PC-3 (cell line): ENCODE measurements at regions not wholly inside any gene's neighbourhood (a gene's known extent, or its start where the extent isn't known, plus 50 kb on each side); places are given as distances from the start of the nearest gene placed in this dataset.

Source experiments
- ATAC-seq: fragments of 200-7000 bp; cut with Tn5 transposase; 2 replicates; pipeline ENCODE4 v1.9.1; 2020; ENCODE audit warnings: mild to moderate bottlenecking, moderate library complexity
- BruUV-seq: library from RNA; stranded (reverse); fragments of 400-500 nt; replicated peaks from 2 replicates; lab custom pipeline; 2021; lab: Mats Ljungman, UMichigan
- CTCF ChIA-PET: fragments of 300-600 bp; sonication (Branson Sonifier 250); formaldehyde crosslinking; loops from one replicate; lab custom pipeline; 2022; ENCODE audit warnings: antibody characterized with exemption; lab: Charles Lee
- POLR2A ChIA-PET: fragments of 300-600 bp; sonication (Branson Sonifier 250); formaldehyde crosslinking; loops from one replicate; lab custom pipeline; 2022; ENCODE audit warnings: antibody characterized with exemption; ENCODE audit not compliant: unreplicated experiment; lab: Charles Lee
- DNase-seq: peaks from one replicate; pipeline ENCODE4 v3.0.0-alpha.2; 2015
- H2AFZ ChIP-seq: fragments of 300-600 bp; sonication (generic); 2 replicates; pipeline ENCODE4 v1.6.0; 2016; ENCODE audit warnings: antibody characterized with exemption, low read length
- H3F3A ChIP-seq: fragments of 300-600 bp; sonication (generic); one replicate; pipeline ENCODE4 v1.6.0; 2017; ENCODE audit warnings: antibody characterized with exemption, low read length, control low read depth, mild to moderate bottlenecking; ENCODE audit not compliant: unreplicated experiment
- H3K27ac ChIP-seq: fragments of 300-600 bp; sonication (generic); 2 replicates; pipeline ENCODE4 v1.5.1; 2016; ENCODE audit warnings: mild to moderate bottlenecking, low read length
- H3K27me3 ChIP-seq: fragments of 300-600 bp; sonication (generic); 2 replicates; pipeline ENCODE4 v1.6.1; 2016; ENCODE audit warnings: low read length, mixed read lengths
- H3K36me3 ChIP-seq: fragments of 300-600 bp; sonication (generic); 2 replicates; pipeline ENCODE4 v1.6.1; 2016; ENCODE audit warnings: low read depth, mixed run types, low read length, mixed read lengths
- H3K4me1 ChIP-seq: fragments of 300-600 bp; sonication (generic); 2 replicates; pipeline ENCODE4 v1.5.1; 2016; ENCODE audit warnings: low read length; ENCODE audit not compliant: insufficient read depth
- H3K4me2 ChIP-seq: fragments of 300-600 bp; sonication (generic); 2 replicates; pipeline ENCODE4 v1.6.0; 2016; ENCODE audit warnings: low read length
- H3K4me3 ChIP-seq: fragments of 300-600 bp; sonication (generic); 2 replicates; pipeline ENCODE4 v1.5.1; 2016; ENCODE audit warnings: mild to moderate bottlenecking, low read length, mixed read lengths
- H3K79me2 ChIP-seq: fragments of 300-600 bp; sonication (generic); 2 replicates; pipeline ENCODE4 v1.6.1; 2017; ENCODE audit warnings: low read length, mixed read lengths
- H3K9ac ChIP-seq: fragments of 300-600 bp; sonication (generic); 2 replicates; pipeline ENCODE4 v1.6.0; 2016; ENCODE audit warnings: mild to moderate bottlenecking, low read length
- H3K9me2 ChIP-seq: fragments of 300-600 bp; sonication (generic); replicated peaks from 2 replicates; pipeline ENCODE4 v1.6.1; 2016; ENCODE audit warnings: mixed run types, low read length, mixed read lengths
- H3K9me3 ChIP-seq: fragments of 300-600 bp; sonication (generic); 2 replicates; pipeline ENCODE4 v1.6.1; 2016; ENCODE audit warnings: low read length, mixed read lengths
- H4K20me1 ChIP-seq: fragments of 300-600 bp; sonication (generic); 2 replicates; pipeline ENCODE4 v1.6.1; 2016; ENCODE audit warnings: low read length, mixed read lengths
- EZH2 ChIP-seq: fragments of 300-600 bp; sonication (generic); IDR thresholded peaks from one replicate; pipeline ENCODE4 v1.6.1; 2017; ENCODE audit warnings: antibody characterized with exemption, mild to moderate bottlenecking, low read length; ENCODE audit not compliant: unreplicated experiment
- EZH2phosphoT487 ChIP-seq: fragments of 300-600 bp; sonication (generic); IDR thresholded peaks from 2 replicates; pipeline ENCODE4 v1.6.1; 2018; ENCODE audit warnings: mild to moderate bottlenecking, antibody characterized with exemption, low read length, borderline replicate concordance
- intact Hi-C: fragments of 100-400 bp; cut with micrococcal nuclease; formaldehyde crosslinking; loops from 2 replicates; pipeline ENCODE4 v1.9.0; 2023
- TF ChIP-seq, protein P1 (sequence below): fragments of 300-600 bp; sonication (generic); conservative IDR thresholded peaks from 2 replicates; pipeline ENCODE4 v1.5.1; 2017; ENCODE audit warnings: antibody characterized with exemption, low read depth, mild to moderate bottlenecking, low read length

- H3K4me3 ChIP-seq, result no peak overlapping the region
- H4K20me1 ChIP-seq, result no peaks in the 10 kb centered on the region
- H3K9me2 ChIP-seq, result no peaks in the 10 kb centered on the region
- H3K27me3 ChIP-seq, result no peaks in the 10 kb centered on the region
- intact Hi-C loops, result no loop called here
- no peak overlapping the region for H3K27ac ChIP-seq
- CTCF ChIA-PET, result no interaction called here
- H3F3A ChIP-seq, result no peaks in the 10 kb centered on the region
- no peaks in the 10 kb centered on the region for H3K4me1 ChIP-seq
- ATAC-seq (no peak), DNase-seq (no peak)
- no peak overlapping the region for H2AFZ ChIP-seq
- POLR2A ChIA-PET, result no interaction called here
- no peak overlapping the region for H3K4me2 ChIP-seq
- no peaks in the 10 kb centered on the region for H3K9me3 ChIP-seq
- no peaks in the 10 kb centered on the region for H3K79me2 ChIP-seq
- BruUV-seq, result no TSS peak
- no peak for TF ChIP-seq EZH2
- TF ChIP-seq, protein P1, sequence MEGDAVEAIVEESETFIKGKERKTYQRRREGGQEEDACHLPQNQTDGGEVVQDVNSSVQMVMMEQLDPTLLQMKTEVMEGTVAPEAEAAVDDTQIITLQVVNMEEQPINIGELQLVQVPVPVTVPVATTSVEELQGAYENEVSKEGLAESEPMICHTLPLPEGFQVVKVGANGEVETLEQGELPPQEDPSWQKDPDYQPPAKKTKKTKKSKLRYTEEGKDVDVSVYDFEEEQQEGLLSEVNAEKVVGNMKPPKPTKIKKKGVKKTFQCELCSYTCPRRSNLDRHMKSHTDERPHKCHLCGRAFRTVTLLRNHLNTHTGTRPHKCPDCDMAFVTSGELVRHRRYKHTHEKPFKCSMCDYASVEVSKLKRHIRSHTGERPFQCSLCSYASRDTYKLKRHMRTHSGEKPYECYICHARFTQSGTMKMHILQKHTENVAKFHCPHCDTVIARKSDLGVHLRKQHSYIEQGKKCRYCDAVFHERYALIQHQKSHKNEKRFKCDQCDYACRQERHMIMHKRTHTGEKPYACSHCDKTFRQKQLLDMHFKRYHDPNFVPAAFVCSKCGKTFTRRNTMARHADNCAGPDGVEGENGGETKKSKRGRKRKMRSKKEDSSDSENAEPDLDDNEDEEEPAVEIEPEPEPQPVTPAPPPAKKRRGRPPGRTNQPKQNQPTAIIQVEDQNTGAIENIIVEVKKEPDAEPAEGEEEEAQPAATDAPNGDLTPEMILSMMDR, result no peak
- TF ChIP-seq EZH2phosphoT487, result no peak
- no peak overlapping the region for H3K9ac ChIP-seq
- no peaks in the 10 kb centered on the region for H3K36me3 ChIP-seq
These were observed 1063.3 kb upstream of the CITED2 start for GRCh38 chr6:140437619-140438345.

DNA sequence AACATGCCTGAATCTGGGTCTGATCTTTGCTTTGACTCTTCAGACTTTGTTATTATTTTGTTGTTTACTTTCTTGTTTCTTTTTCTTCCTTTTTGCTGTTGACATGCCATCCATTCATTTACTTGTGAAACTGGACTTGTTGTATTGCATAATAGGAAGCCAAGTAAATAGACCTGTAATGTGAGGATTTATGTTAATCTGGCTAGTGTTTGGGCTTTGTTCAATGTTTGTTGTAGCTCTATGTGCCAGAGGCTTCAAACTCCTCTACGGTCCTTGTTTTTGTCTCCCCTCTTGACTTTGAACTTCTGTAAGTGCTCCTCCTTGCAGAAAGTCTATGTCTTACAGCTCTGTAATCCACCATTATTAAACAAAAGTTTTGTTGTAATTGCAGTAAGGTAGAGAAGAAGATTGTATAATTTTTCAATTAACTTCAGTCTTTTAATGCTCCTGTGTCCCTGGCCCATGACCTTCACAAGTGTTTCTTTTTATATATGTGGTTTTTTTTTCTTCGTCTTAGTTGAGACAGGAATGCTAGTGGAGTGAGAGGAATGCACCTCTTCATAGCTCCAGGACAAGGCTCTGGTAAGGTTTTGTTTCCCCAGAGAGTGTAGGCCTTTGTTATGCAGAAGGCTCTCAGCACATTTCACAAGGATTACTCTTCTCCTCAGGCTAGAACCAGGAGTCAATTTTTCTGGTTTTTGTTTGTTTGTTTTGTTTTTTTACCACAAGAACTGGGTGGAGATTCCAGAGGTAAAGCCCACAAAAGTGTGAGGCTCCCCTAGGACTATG is 1061.8 kb upstream of the CITED2 start:
- POLR2A ChIA-PET, result no interaction called here

More for the DNA sequence above, 1061.8 kb upstream of the CITED2 start:
- Histone ChIP-seq H3K36me3 (no peaks in the 10 kb centered on the region), H3K4me1 (no peaks in the 10 kb centered on the region), H3K9ac (no peak overlapping the region), H3K4me2 (no peak overlapping the region), H3K27ac (no peak overlapping the region), H3F3A (no peaks in the 10 kb centered on the region), H3K4me3 (no peak overlapping the region), H3K9me3 (no peaks in the 10 kb centered on the region), H2AFZ (no peak overlapping the region), H4K20me1 (no peaks in the 10 kb centered on the region), H3K9me2 (no peaks in the 10 kb centered on the region), H3K27me3 (no peaks in the 10 kb centered on the region), H3K79me2 (no peaks in the 10 kb centered on the region)
- CTCF ChIA-PET, result no interaction called here
- DNase-seq, result no peak
- no peak for ATAC-seq
- BruUV-seq, result no TSS peak
- intact Hi-C loops, result no loop called here
- TF ChIP-seq, protein P1, result no peak
- TF ChIP-seq EZH2phosphoT487, result no peak
- no peak for TF ChIP-seq EZH2
